GM21737 (cell line): ENCODE measurements at regions not wholly inside any gene's neighbourhood (a gene's known extent, or its start where the extent isn't known, plus 50 kb on each side); places are given as distances from the start of the nearest gene placed in this dataset.

ENCODE experiments used
- ATAC-seq: cut with Tn5 transposase; IDR thresholded peaks from one replicate; pipeline ENCODE4 v1.9.1; 2021; ENCODE audit warnings: mild to moderate bottlenecking, moderate library complexity; ENCODE audit not compliant: unreplicated experiment

DNA sequence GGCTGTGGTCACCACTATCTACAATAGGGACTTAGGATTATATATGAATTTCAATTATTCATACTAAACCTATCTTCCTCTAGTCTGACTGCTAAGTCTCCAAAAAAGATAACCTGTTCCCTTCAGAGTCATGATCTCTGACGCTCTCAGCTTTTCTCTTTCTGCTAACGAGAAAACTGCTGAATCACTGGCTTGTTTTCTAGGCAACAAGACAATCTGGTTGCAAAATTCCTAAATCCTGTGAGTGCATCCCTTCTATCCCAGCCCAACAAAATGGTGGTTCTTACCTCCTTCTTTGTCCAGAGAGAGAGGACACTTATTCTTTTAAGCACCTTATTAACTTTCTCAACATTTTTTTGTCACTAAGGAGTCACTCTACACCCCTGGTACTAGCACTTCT lies 312.3 kb upstream of the PKDCC start:
- no peak for ATAC-seq

DNA sequence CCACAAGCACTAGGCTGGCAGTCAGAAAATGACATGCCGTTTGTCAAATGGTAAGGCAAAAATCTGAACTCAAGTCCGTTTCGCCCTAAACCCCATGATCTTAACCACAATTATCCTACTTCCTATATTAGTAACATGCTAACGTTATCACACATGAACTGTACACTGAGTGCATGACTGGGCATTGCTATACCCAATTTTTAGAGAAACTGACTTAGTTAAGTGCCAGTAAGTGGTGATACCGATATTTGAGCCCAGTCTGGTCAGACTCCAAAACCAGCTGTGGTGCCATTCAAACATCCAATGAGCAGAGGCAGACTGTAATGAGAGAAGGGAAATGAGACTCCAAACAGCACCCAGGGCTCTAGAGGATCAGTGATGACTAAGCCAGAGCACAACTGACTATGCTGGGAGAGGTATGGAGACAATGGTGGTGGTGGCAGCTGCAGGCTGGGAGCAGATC lies 311.7 kb upstream of the PKDCC start:
- ATAC-seq = peak; percentile 88

DNA sequence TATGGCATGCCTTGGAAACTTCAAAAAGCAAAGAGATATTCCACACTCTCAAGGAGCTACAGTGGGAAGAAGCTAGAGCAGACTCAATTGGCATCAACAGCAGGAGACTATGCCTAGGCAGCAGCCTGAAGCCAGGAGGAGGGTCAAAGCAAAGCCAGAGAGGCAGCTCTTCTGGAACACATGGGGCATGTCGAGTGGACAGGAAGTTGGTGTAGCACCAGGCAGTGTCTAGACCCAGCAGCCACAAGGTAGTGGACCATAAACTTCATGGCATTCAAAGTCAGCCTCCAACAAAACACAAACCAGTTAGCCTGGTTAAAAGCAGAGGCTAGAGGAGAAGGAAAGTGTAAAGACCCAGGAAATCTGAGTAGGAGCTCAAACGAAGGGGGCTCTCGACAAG lies 311.2 kb upstream of the PKDCC start:
- ATAC-seq = peak; percentile 45

DNA sequence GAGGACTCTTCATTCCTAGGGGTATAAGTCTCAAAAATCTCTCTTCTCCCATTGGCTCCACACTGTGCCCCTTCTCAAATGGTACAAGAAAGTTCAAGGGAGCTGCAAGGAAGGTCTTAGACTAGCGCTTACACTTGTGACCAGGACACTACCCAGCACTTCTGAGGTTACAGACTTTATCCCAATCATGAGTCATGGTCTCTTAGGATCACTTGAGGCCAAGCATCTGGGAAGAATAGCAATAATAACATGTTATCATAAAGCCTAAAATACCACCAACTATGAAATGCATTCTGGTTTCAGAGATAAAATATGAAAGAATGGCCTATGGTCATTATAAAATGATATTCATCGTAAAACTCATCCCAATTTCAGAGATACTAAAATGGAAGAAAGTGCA lies 309.9 kb upstream of the PKDCC start:
- no peak for ATAC-seq

DNA sequence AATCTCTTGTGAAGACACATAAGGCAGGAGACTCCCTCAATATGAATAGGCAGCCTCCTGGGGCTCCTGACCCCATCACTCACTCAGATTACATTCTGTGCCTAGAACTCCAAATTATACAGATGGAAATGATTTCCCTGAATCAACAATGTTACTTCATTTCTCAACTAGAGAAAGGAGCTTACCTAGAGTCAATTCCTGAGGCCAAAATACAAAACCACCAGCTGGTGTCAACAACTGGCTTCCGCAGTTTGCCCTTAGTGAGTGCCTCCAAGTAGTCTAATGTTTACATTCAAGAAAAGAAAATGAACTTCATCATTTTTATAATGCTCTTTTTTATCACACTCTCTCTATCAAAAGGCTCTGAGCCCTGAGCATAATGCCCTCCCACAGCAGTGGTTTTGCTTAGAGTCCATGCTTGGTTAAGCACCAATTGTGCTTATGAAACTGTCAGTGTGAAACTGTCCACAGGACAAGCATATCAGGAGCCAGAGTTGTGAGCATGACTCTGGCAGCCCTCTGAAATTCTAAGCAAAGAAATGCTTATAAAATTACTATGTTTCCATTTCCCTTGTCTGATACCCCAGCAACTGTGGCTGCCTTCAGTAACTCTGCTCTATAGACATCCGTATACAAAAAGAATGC lies 305.7 kb upstream of the PKDCC start:
- peak; percentile 98 for ATAC-seq

DNA sequence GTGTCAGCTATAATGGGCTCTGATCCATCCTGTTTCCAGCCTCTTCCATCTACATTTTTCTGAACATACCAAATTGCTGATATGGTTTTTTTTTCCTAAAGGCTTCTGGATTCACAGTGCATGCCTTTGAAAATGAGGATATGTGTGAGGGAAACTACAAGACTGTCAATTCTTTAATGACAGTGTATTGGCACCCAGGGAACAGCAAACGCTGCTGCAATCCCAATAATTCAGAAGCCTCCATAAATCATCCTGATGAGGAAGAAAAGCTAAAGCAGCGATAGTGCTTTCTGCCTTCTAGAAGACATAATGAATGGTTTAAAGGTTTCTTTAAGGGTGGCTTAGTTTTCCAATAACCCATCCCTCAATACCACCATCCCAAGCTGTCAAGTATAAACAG lies 304.5 kb upstream of the PKDCC start:
- ATAC-seq = no peak

DNA sequence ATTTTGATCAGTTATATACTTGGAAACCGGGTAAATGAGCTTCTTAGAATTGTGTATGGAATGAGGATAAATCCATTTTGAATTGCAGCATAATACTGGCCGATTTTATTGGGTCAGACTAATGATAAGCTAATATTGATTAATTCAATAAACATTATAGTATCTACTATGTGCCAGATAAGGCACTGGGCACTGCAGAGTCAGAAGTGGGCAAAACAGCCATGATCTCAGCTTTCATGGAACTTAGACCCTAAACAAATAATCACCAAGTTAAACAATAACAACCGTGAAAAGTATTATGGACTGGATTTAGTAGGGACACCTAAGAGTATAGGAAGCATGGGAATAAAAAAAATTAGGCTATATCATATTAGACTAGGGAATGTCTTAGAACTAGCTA lies 297.0 kb upstream of the PKDCC start:
- no peak for ATAC-seq

DNA sequence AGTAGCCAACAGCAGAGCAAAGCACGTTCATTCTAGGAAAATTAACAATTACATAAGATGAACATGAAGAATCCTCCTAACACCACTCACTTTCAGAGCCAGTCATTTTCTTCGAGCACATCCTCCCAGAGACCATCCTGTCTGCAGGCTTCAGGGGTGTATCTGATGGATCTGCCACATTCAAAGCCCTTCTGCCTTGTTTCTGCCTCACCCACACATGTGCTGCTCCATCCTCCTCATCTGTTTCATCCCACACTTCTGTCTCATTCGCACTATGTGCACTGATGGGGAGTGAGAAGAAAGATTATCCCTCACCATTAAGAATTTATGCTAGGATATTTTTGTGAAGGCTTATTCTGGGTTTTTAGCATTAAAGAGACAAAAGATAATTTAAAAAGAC lies 287.9 kb upstream of the PKDCC start:
- ATAC-seq = no peak

DNA sequence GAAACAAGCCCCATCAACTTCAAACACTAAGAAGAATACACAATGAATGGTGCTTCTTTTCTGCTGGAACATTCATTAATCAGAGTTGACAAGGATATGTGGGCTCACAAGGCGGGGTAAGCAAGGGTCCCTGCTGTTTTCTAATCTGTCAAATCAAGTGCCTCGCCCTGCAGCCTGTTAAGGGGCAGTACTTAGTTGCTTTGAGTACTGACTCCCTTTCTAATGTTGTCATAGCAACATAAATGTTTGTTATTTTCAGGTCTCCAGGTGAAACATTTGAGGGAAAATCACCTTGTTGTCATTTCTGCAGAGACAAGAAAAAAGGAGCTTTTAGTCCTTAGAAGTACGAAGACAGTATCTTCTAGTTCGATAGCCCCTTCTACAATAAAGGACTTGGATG lies 284.7 kb upstream of the PKDCC start:
- ATAC-seq = no peak

DNA sequence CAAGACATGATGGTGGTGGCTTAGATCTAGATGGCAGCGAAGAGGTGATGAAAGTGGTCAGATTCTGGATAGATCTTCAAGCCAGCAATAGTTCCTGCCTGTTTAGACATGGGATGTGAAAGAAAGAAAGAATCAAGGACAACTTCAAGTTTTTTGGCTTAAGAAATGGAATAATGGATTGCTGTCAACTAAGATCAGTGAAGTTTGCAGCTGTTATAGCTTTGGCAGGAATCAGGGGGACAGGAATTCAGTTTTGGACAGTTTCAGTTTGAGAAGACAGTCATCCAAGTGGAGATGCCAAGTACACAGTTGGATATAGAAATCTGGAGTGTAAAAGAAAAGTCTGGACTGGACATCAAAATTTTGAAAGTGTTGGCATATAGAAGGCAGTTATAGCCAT lies 283.7 kb upstream of the PKDCC start:
- no peak for ATAC-seq

DNA sequence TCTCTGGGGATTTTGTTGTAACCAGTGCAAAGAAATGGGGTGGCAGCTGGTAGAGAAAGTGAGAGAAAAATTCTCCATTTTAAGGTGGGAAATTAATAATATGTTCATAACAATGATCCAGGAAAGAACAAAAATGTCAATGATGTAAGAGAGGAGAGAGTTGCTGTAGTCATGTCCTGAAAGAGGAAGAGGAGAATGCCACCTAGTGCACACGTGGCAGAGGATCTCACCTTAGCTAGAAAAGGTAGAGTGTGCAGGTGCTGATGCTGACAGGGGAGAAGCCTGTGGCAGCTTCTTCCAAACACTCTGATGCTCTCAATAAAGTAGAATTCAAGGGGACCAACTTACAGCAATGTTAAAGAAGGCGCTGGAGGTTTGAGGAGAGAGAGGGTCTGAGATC lies 282.9 kb upstream of the PKDCC start:
- no peak for ATAC-seq

DNA sequence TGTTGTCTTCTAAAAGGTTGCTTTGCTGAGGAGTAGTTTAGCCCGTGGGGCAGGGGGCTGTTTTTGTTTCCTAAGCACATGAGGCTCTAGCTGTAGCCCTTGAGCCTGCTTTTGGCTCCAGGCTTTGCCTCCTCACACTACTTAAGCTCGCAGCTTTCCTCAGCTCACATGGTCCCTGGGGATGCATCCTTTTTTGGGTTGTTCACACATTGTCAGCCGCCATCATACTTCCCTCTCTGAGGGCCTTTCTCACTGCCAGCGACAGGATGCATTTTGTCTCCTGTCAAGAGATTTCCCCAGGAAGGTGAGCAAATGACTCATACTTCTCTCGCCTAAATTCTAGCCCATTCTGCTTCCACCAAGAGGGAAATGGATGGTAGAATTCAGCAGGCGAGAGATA lies 279.5 kb upstream of the PKDCC start:
- ATAC-seq = no peak

DNA sequence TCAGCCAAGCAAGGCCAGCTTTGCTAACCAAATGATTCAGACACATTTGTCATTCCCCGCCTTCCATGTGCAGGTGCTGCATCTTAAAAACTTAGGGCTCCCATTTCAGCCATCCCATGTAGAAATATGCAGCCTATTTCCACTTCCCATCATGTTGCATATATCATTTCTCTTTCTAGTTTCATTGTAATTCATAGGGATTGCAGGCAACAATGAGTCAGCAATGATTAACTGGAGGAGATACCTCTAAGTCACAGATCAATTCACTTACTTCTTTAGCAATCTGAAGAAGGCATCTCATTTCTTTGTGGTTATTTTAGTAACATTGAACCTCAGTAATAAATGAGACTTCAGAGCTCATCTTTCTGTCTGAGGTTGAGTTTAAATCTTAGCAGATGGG lies 276.1 kb upstream of the PKDCC start:
- ATAC-seq = no peak

DNA sequence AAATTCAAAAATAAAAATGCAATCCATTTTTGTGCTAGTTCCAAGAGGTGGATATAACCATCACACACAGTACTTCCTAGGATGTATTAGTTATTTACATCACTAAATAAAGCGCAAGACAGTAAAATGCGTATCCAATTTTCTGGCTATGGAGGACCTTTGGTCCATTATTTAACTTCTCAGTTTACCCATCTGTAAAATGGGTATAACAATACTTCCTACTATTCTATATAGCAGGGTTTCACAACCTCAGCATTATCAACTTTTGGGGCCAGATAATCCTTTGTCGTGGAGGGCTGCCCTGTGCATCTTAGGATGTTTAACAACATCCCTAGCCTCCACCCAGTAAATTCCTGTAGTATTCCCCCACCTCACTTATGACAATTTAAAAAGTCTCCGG lies 275.1 kb upstream of the PKDCC start:
- no peak for ATAC-seq

DNA sequence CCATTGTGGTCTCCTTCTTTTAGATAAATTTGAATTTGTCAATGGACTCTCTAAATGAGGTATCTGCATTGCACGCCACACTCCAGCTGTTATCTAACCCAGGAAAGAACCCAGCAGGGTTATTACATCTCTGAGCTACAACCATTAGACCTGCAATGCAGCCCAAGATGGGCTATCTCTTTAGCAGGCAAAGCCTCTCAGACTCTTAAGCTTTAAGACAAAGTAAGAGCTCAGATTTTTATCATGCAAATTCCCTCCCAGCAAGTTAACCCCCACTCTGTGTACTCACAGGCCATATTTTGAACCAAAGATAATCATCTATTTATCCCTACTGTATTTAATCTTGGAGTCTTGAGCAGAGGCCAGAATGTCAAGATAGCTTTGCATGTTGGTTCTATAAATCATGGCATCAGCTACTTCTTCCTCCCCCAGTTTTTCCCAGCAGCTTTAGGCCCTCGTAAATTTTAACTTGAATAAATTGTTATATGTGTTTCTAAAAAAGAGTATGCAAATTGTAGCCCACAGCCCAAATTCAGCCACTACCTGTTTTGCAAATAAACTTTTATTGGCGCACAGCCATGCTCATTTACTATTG lies 273.7 kb upstream of the PKDCC start:
- ATAC-seq = no peak

DNA sequence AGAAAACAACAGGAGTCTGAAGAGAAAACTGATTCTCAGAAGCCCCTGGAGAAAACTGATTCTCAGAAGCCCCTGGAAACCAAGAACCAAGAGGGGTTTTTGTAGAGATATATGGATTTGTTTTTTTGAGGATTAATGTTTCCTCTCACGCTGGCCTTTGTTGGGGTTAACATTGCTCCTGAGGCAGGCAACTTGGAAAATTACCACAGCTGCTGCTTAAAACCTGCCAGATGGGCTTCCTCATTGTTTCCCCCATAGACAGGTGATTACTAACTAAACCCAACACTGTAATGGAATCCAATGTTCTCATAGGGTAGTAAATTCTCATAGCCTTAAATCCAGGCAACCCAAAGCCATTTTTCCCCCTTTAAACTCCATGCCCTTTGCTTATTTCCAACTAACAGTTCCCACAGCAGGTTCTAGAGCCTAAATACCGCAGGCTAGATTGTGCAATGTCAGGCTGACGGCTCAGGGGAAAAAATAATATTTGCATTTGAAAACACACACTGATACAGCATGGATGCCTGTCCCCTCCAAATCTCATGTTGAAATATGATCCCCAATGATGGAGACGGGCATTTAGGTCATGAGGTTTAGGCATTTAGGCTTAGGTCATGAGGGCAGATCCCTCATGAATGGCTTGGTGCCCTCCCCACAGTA lies 272.3 kb upstream of the PKDCC start:
- ATAC-seq = no peak

DNA sequence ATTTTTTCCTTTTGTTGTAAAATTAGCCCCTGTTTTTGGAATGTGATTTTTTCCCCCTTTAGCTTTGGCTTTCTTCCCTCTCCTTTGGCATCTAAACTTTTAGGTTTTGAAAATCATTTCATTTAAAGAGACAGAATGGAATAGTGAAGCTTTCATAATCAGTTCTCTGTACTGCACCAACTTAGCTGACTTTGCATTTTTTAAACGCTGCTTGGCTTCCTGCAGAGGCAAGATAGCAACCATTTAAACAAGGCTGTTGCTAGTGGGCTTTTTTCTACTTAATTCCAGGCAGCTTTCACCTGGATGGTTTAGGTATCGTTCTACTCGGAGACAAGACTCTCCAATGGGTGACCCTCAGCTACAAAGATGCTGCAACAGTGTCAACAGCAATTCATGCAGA lies 267.9 kb upstream of the PKDCC start:
- ATAC-seq = no peak

DNA sequence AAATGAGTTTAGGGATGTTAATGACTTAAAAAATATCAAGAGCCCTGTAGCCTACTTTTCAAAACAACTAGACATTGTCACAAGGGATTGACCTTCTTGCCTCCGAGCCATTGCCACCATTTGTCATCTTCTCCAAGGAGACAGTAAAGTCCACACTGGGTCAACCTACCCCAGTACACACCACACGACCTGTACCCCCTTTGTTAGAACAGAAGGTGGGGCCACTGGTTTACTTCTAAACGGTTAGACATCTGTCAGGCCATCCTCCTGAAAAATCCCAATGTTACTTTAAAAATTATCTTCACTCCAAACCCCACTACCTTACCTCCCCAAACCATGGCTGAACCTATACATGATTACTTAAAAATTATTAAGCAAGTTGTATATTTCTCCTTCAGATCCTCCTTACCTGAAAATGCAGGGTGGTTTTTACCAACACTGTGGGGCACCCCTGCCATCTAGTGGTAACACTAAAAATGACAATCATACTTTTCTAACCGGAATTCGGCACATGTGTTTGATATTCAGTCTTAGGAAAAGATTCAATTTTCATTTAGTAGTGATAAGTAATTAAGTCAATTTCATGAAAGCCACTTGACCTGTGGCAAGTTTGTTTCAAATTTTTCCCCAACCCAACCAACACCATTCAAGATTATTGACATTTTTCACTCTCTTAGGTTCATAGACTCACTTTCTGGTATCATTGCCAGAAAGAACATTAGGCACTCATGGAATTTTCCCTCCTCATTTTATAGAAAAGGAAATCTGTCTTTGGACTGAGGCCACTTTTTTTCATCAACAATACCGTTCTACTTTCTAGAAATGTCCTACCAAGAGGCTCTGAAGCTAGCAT lies 265.3 kb upstream of the PKDCC start:
- ATAC-seq = no peak

DNA sequence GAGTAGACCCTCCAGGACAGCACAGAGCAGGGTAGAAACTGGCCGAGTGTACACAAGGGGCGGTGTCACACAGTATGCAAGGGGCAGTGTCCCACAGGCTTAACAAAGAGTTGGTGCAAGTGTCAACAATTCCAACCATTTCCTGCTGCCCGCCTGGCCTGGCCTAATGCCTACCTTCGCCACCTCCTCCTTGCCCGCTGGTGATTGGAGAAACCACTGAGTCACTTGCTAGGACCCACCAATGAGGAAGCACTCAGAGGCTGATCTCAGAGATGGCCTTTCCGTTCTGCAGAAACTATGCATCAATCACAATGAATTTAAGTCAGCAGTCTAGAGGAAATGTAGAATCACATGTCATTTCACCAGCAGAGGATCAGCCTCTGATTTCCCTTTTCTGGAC lies 263.3 kb upstream of the PKDCC start:
- no peak for ATAC-seq

DNA sequence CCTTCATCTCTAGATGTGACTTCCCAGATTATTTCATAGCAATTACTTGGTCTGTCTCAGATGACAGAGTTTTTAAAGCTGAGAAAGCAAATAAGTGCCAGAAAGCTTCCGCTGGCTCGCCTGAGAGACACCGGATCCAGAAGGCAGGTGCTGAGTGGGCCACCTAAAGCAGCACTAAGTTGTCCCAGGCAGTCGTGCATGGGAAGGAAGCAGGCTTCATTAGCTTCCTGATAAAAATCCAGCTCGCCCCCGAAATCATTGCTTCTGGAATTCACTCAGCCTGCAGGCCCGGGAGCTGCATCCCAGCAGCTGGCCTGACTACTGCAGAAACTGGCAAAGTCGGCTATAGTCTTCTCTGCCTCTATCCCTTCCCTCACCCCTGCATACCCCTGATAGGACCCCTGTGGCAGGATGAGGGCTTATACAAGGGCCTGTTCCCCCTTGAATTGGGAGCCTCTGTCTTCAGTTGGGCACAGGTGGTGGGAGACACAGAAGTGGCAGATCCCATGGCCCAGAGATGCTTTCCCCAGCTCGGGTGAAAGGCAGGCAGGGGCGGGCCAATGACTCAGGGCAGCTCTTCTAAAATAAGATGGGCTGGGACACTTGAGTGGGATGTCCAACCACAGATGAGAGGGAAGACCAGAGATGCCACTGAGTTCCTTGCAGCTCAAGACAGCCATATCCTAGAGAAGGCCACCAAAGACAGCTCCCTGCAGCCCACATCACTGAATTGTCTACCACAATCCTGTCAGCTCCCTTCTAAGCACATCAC lies 262.4 kb upstream of the PKDCC start:
- ATAC-seq = no peak

DNA sequence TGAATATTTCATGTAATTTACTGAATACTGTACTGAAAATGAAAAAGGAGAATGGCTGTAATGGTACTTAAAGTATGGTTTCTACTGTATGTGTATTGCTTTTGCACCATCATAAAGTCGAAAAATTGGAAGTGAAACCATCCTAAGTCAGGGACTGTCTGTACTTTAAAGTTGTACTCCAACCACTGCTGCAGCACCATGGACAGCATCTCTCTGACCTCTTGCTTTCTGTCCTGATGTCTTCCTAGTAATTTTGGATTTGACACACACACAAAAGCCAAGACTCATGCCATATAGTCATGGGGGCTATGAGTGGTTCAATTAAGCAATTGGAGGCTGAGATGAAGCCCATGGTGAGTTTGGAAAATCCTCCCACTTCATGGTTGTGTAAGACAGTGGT lies 256.3 kb upstream of the PKDCC start:
- no peak for ATAC-seq
